IMR-90 (cell line): ENCODE measurements at regions not wholly inside any gene's neighbourhood (a gene's known extent, or its start where the extent isn't known, plus 50 kb on each side); places are given as distances from the start of the nearest gene placed in this dataset.

ENCODE experiments used
- CEBPB ChIP-seq: IDR thresholded peaks from 2 replicates; pipeline ENCODE4 v1.6.1; 2012; ENCODE audit warnings: low read depth, low read length, improper control_type of control experiment
- MAZ ChIP-seq: IDR thresholded peaks from 2 replicates; pipeline ENCODE4 v1.6.1; 2012; ENCODE audit warnings: low read depth, mild to moderate bottlenecking, low read length, improper control_type of control experiment, moderate library complexity, borderline replicate concordance
- MXI1 ChIP-seq: IDR thresholded peaks from 2 replicates; pipeline ENCODE4 v1.6.1; 2012; ENCODE audit warnings: low read depth, mild to moderate bottlenecking, low read length, moderate library complexity, borderline replicate concordance
- NFE2L2 ChIP-seq: fragments of 150-350 bp; IDR thresholded peaks from 2 replicates; pipeline ENCODE4 v1.6.1; 2016; ENCODE audit warnings: low read depth, mild to moderate bottlenecking, low read length
- POLR2A ChIP-seq: IDR thresholded peaks from 2 replicates; pipeline ENCODE4 v1.6.1; 2012; ENCODE audit warnings: mild to moderate bottlenecking, low read depth, low read length
- RAD21 ChIP-seq: IDR thresholded peaks from 2 replicates; pipeline ENCODE4 v1.6.1; 2012; ENCODE audit warnings: low read length, improper control_type of control experiment
- RCOR1 ChIP-seq: IDR thresholded peaks from 2 replicates; pipeline ENCODE4 v1.6.1; 2012; ENCODE audit warnings: mild to moderate bottlenecking, low read length, improper control_type of control experiment; ENCODE audit not compliant: insufficient replicate concordance
- RFX5 ChIP-seq: IDR thresholded peaks from 2 replicates; pipeline ENCODE4 v1.8.0; 2012; ENCODE audit warnings: low read depth, mild to moderate bottlenecking, low read length, moderate library complexity
- TF ChIP-seq, protein P1 (sequence below): conservative IDR thresholded peaks from 2 replicates; pipeline ENCODE4 v1.5.1; 2012; ENCODE audit warnings: mild to moderate bottlenecking, low read depth, low read length, improper control_type of control experiment

GRCh38 chr12:115075552-115076170, 391.7 kb upstream of the TBX3 start:
- TF ChIP-seq, protein P1, sequence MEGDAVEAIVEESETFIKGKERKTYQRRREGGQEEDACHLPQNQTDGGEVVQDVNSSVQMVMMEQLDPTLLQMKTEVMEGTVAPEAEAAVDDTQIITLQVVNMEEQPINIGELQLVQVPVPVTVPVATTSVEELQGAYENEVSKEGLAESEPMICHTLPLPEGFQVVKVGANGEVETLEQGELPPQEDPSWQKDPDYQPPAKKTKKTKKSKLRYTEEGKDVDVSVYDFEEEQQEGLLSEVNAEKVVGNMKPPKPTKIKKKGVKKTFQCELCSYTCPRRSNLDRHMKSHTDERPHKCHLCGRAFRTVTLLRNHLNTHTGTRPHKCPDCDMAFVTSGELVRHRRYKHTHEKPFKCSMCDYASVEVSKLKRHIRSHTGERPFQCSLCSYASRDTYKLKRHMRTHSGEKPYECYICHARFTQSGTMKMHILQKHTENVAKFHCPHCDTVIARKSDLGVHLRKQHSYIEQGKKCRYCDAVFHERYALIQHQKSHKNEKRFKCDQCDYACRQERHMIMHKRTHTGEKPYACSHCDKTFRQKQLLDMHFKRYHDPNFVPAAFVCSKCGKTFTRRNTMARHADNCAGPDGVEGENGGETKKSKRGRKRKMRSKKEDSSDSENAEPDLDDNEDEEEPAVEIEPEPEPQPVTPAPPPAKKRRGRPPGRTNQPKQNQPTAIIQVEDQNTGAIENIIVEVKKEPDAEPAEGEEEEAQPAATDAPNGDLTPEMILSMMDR = no peak
- TF ChIP-seq NFE2L2 = no peak
- no peak for TF ChIP-seq MXI1
- no peak for TF ChIP-seq POLR2A
- TF ChIP-seq RAD21 = no peak
- no peak for TF ChIP-seq RFX5
- no peak for TF ChIP-seq CEBPB
- TF ChIP-seq RCOR1 = no peak
- TF ChIP-seq MAZ = no peak
